ENCODE measurements at regions not wholly inside any gene's neighbourhood (a gene's known extent, or its start where the extent isn't known, plus 50 kb on each side); places are given as distances from the start of the nearest gene placed in this dataset.

DNA sequence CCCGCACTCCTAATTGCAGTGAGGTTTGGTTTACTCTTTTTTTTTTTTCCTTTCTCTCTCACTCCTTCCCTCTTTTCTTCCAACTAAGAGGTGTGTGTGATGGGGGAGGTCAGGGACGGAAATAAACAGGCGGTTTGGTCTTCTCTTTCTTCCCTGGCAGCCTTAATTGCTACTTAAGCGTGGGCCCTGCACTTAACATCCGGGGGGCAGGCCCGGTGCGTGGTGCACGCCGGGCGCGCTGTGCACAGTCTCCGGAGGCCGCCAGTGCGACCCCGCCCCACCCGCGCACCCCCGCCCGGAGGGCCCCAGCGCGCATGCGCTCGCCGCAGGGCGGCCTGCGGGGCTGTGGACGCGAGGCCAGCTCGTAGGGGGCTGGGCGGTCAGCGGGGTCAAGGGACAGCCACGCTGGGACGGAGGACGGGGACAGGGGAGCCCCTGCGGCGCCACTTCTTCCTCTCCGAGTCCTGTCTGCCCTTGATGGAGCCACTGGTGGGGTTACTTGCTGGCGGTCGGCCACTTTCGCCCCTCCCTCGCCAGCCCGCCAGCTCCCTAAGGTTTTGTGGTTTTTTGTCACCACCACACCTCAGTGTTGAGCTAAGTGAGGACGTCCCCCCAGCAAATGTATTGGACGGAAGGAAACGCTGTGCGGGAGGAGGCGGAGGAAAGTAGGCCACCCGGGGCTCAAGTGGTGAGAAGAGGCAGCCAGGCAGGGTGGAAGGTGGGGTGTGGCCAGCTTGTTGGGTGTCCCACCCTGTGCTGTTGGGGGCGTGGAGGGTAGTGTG, 120.9 kb downstream of the MRM1 start:
- no peak for DNase-seq (ENCODE audit: low read depth)
- TF ChIP-seq, protein P1, sequence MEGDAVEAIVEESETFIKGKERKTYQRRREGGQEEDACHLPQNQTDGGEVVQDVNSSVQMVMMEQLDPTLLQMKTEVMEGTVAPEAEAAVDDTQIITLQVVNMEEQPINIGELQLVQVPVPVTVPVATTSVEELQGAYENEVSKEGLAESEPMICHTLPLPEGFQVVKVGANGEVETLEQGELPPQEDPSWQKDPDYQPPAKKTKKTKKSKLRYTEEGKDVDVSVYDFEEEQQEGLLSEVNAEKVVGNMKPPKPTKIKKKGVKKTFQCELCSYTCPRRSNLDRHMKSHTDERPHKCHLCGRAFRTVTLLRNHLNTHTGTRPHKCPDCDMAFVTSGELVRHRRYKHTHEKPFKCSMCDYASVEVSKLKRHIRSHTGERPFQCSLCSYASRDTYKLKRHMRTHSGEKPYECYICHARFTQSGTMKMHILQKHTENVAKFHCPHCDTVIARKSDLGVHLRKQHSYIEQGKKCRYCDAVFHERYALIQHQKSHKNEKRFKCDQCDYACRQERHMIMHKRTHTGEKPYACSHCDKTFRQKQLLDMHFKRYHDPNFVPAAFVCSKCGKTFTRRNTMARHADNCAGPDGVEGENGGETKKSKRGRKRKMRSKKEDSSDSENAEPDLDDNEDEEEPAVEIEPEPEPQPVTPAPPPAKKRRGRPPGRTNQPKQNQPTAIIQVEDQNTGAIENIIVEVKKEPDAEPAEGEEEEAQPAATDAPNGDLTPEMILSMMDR (IDR thresholded peaks at IDR 0.05; ENCODE audit: control insufficient read depth, insufficient read depth, low read depth, low read length, missing control alignments), result no peak
- H3K4me3 ChIP-seq (ENCODE audit: control insufficient read depth, low read depth, low read length), result peak overlapping the region; percentile 15

DNA sequence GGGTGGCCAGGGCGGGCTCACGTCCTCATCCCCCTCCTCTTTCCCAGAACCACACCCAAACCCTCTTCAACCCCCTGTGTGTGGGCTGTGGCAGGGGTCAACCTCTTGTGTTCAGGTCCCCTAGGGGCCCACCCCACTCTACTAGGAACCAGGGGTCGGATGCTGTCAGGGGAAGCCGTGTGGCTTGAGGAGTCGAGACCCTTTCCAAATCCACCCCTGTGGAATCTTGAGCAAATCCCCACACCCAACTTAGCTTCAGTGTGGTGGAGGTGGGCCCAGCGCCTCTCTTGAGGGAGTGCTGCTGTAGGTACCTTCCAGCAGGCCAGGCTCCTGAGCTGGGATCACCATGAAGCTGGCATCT, 121.5 kb downstream of the MRM1 start:
- TF ChIP-seq, protein P1 (IDR thresholded peaks at IDR 0.05; ENCODE audit: control insufficient read depth, insufficient read depth, low read depth, low read length, missing control alignments), result no peak
- no peak overlapping the region for H3K4me3 ChIP-seq (ENCODE audit: control insufficient read depth, low read depth, low read length)
- DNase-seq (ENCODE audit: low read depth), result no peak

DNA sequence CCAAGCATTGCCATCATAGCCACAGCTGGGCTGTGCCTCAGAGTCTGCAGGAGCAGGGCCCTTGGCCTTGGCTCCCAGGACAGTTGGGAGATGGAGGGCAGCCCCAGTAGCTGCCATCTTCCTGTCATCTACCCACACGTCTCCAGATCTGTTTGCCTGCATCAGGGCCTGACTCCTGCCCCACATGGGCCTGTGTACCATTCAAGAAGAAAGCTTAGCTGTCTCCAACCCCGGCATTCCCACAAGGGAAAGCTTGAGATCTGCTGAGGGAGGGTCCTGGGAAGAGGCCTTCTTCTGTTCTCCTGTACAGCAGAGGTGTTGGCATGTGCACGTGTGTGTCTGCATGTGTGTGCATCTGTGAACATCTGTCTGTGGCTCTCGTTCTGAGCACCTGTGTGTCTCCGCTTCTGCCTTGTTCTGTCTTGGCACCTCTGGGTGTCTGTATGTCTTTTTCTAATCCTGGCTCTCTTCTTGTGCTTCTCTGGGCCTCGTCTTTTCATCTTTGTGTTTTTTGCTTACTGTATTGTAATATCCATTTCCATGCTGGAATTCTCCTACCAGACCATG, 122.2 kb downstream of the MRM1 start:
- no peak overlapping the region for H3K4me3 ChIP-seq (ENCODE audit: control insufficient read depth, low read depth, low read length)
- TF ChIP-seq, protein P1 (IDR thresholded peaks at IDR 0.05; ENCODE audit: control insufficient read depth, insufficient read depth, low read depth, low read length, missing control alignments), result no peak
- no peak for DNase-seq (ENCODE audit: low read depth)

DNA sequence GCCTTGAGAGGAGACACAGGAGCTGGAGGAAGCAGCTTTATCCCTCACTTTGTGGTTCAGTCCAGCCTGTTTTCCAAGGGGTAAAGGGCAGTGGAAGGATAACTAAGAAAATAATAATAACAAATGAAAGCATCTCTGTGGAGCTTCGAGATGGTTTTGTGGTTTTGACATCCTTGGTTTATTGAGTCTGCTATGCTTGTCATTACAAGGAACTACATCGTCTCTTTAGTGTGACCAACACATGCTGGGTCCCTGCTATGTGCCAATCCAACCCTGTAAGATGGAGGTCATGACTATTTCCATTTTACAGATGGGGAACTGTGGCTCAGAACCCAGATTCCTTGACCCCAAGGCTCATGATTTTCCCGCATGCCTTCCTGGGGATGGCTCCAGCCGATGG, 124.8 kb downstream of the MRM1 start:
- TF ChIP-seq, protein P1 (IDR thresholded peaks at IDR 0.05; ENCODE audit: control insufficient read depth, insufficient read depth, low read depth, low read length, missing control alignments), result no peak
- DNase-seq (ENCODE audit: low read depth), result no peak
- no peak overlapping the region for H3K4me3 ChIP-seq (ENCODE audit: control insufficient read depth, low read depth, low read length)

DNA sequence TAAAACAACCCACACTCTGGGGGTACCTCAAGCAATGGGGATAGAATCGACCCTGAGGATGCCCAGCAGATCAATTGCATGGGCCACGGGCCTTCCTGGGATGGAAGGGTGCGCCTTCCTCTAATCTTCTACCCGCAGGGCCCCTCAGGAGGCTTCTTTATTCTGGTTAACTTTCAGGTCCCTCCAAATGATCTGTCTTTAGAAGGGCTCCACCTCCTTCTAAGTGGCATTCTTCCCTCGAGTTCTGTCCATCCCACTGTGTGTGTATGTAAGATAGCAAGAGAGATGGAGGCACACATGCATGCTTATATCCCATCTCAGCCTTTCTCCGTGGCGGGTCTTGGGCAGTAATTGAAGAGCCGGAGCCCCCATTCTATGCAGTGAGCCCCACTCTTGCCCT, 125.7 kb downstream of the MRM1 start:
- no peak overlapping the region for H3K4me3 ChIP-seq (ENCODE audit: control insufficient read depth, low read depth, low read length)

DNA sequence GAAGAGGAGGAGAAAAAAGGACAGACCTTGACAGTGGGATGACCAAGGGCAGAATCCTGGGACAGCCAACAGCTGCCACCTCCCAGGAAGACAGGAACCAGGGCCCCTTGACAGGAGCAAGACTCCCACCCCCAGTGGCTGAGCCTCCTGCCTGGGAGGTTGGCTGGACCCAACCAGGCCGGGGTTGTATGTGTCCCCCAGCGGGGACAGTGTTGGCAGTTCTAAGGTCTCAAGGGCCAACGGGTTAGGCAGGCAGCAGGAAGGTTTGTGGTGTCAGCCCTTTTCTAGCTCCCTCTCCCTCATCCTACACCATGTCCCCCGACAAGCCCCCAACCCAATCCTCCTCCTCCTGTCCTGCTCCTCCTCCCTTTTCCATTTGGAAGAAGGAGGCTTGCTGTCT, 126.2 kb downstream of the MRM1 start:
- TF ChIP-seq, protein P1 (IDR thresholded peaks at IDR 0.05; ENCODE audit: control insufficient read depth, insufficient read depth, low read depth, low read length, missing control alignments), result no peak
- H3K4me3 ChIP-seq (ENCODE audit: control insufficient read depth, low read depth, low read length), result no peak overlapping the region
- no peak for DNase-seq (ENCODE audit: low read depth)

More for the DNA sequence above, 125.7 kb downstream of the MRM1 start:
- TF ChIP-seq, protein P1 (IDR thresholded peaks at IDR 0.05; ENCODE audit: control insufficient read depth, insufficient read depth, low read depth, low read length, missing control alignments), result no peak
- no peak for DNase-seq (ENCODE audit: low read depth)

Measured in AG09309 (cell line).